ENCODE measurements at regions not wholly inside any gene's neighbourhood (a gene's known extent, or its start where the extent isn't known, plus 50 kb on each side); places are given as distances from the start of the nearest gene placed in this dataset.

- no peak for DNase-seq (ENCODE audit: unreplicated experiment)
- ChIA-PET POLR2A (no interaction called here), CTCF (no interaction called here)
- no peaks in the 10 kb centered on the region for H3K27me3 Mint-ChIP-seq (ENCODE audit: insufficient read depth, unreplicated experiment)
- H3K9me3 Mint-ChIP-seq (ENCODE audit: unreplicated experiment): no peaks in the 10 kb centered on the region
- intact Hi-C loops (cut with micrococcal nuclease): no loop called here
- H3K27ac Mint-ChIP-seq (ENCODE audit: low read depth, unreplicated experiment): peak overlapping the region; percentile 83
- peaks cover 19% of the 10 kb centered on the region for H3K4me1 Mint-ChIP-seq (ENCODE audit: insufficient read depth, unreplicated experiment)
- BruUV-seq (replicated peaks): no TSS peak
- H3K4me3 Mint-ChIP-seq (ENCODE audit: unreplicated experiment): peak overlapping the region; percentile 38
- H3K36me3 Mint-ChIP-seq (ENCODE audit: insufficient read depth, unreplicated experiment): no peaks in the 10 kb centered on the region
- TF ChIP-seq CTCF (IDR thresholded peaks at IDR 0.05; ENCODE audit: unreplicated experiment): no peak
These were observed 482.4 kb downstream of the NAF1 start for GRCh38 chr4:162684371-162684700.

- Mint-ChIP-seq H3K27ac (ENCODE audit: low read depth, unreplicated experiment) (peak overlapping the region; percentile 83), H3K4me1 (ENCODE audit: insufficient read depth, unreplicated experiment) (peaks cover 19% of the 10 kb centered on the region), H3K27me3 (ENCODE audit: insufficient read depth, unreplicated experiment) (no peaks in the 10 kb centered on the region), H3K4me3 (ENCODE audit: unreplicated experiment) (peak overlapping the region; percentile 38), H3K36me3 (ENCODE audit: insufficient read depth, unreplicated experiment) (no peaks in the 10 kb centered on the region), H3K9me3 (ENCODE audit: unreplicated experiment) (no peaks in the 10 kb centered on the region)
- intact Hi-C loops (cut with micrococcal nuclease): no loop called here
- ChIA-PET POLR2A (interaction anchor here (0.5 to 1.1 kb wide), 2 partner anchors 79 to 100 kb away, joined by 3 to 4 read pairs; no protein-coding TSS in a partner anchor), CTCF (no interaction called here)
- no TSS peak for BruUV-seq (replicated peaks)
- TF ChIP-seq CTCF (IDR thresholded peaks at IDR 0.05; ENCODE audit: unreplicated experiment): no peak
- DNase-seq (ENCODE audit: unreplicated experiment): peak; percentile 61
These were observed 482.9 kb downstream of the NAF1 start for GRCh38 chr4:162683659-162684370.

GRCh38 chr4:162682651-162683050 lies 484.0 kb downstream of the NAF1 start:
- peaks cover 19% of the 10 kb centered on the region for H3K4me1 Mint-ChIP-seq (ENCODE audit: insufficient read depth, unreplicated experiment)
- CTCF ChIA-PET: interaction anchor here (0.6 to 0.7 kb wide), 2 partner anchors 165 to 245 kb away, joined by 3 read pairs; no protein-coding TSS in a partner anchor
- intact Hi-C loops (cut with micrococcal nuclease): no loop called here

GRCh38 chr4:162681212-162681611 lies 485.5 kb downstream of the NAF1 start:
- no peak for TF ChIP-seq CTCF (IDR thresholded peaks at IDR 0.05; ENCODE audit: unreplicated experiment)
- ChIA-PET POLR2A (interaction anchor here (0.7 kb wide), 1 partner anchor 22 kb away, joined by 3 read pairs; no protein-coding TSS in a partner anchor), CTCF (no interaction called here)
- no TSS peak for BruUV-seq (replicated peaks)
- no peaks in the 10 kb centered on the region for H3K27me3 Mint-ChIP-seq (ENCODE audit: insufficient read depth, unreplicated experiment)
- no peak overlapping the region for H3K4me3 Mint-ChIP-seq (ENCODE audit: unreplicated experiment)
- H3K36me3 Mint-ChIP-seq (ENCODE audit: insufficient read depth, unreplicated experiment): no peaks in the 10 kb centered on the region
- H3K27ac Mint-ChIP-seq (ENCODE audit: low read depth, unreplicated experiment): no peak overlapping the region
- H3K9me3 Mint-ChIP-seq (ENCODE audit: unreplicated experiment): peaks cover 9% of the 10 kb centered on the region
- no peak for DNase-seq (ENCODE audit: unreplicated experiment)
- H3K4me1 Mint-ChIP-seq (ENCODE audit: insufficient read depth, unreplicated experiment): peaks cover 19% of the 10 kb centered on the region
- intact Hi-C loops (cut with micrococcal nuclease): no loop called here

More at GRCh38 chr4:162682651-162683050, 484.0 kb downstream of the NAF1 start:
- no TSS peak for BruUV-seq (replicated peaks)
- Mint-ChIP-seq H3K36me3 (ENCODE audit: insufficient read depth, unreplicated experiment) (no peaks in the 10 kb centered on the region), H3K27ac (ENCODE audit: low read depth, unreplicated experiment) (peak overlapping the region; percentile 83), H3K9me3 (ENCODE audit: unreplicated experiment) (peaks cover 9% of the 10 kb centered on the region), H3K27me3 (ENCODE audit: insufficient read depth, unreplicated experiment) (no peaks in the 10 kb centered on the region), H3K4me3 (ENCODE audit: unreplicated experiment) (no peak overlapping the region)
- POLR2A ChIA-PET: no interaction called here
- no peak for TF ChIP-seq CTCF (IDR thresholded peaks at IDR 0.05; ENCODE audit: unreplicated experiment)
- DNase-seq (ENCODE audit: unreplicated experiment): peak; percentile 8

Measured in MCF 10A (cell line).